HG03139 (cell line): ENCODE measurements at regions not wholly inside any gene's neighbourhood (a gene's known extent, or its start where the extent isn't known, plus 50 kb on each side); places are given as distances from the start of the nearest gene placed in this dataset.
"Not testable (repeated sequence)": the region's sequence is repeated elsewhere in the genome, so short reads cannot be mapped to it uniquely, and the experiment has no call there.

Source experiments
- ATAC-seq: cut with Tn5 transposase; IDR thresholded peaks from one replicate; pipeline ENCODE4 v1.9.1; 2021; ENCODE audit not compliant: unreplicated experiment

GRCh38 chr4:131531087-131531486 is 1618.0 kb upstream of the PCDH10 start:
- ATAC-seq, result no peak

GRCh38 chr4:131534944-131535645 is 1614.0 kb upstream of the PCDH10 start:
- ATAC-seq, result no peak

GRCh38 chr4:131540256-131540655 is 1608.8 kb upstream of the PCDH10 start:
- ATAC-seq, result no peak

GRCh38 chr4:131547506-131547981 is 1601.5 kb upstream of the PCDH10 start:
- ATAC-seq, result no peak

- ATAC-seq, result no peak
Measured at GRCh38 chr4:131551306-131551705, 1597.8 kb upstream of the PCDH10 start.

- no peak for ATAC-seq
Measured at GRCh38 chr4:131566026-131566425, 1583.1 kb upstream of the PCDH10 start.

- no peak for ATAC-seq
Measured at GRCh38 chr4:131584587-131584986, 1564.5 kb upstream of the PCDH10 start.

GRCh38 chr4:131595140-131595539 is 1554.0 kb upstream of the PCDH10 start:
- no peak for ATAC-seq

- no peak for ATAC-seq
Measured at GRCh38 chr4:131603705-131604104, 1545.4 kb upstream of the PCDH10 start.

- ATAC-seq, result no peak
Measured at GRCh38 chr4:131609039-131609438, 1540.1 kb upstream of the PCDH10 start.

GRCh38 chr4:131610517-131610916 is 1538.6 kb upstream of the PCDH10 start:
- not testable (repeated sequence) for ATAC-seq

GRCh38 chr4:131613086-131613823 is 1535.8 kb upstream of the PCDH10 start:
- peak; percentile 43 for ATAC-seq

GRCh38 chr4:131613824-131614216 is 1535.3 kb upstream of the PCDH10 start:
- peak; percentile 97 for ATAC-seq

GRCh38 chr4:131632877-131633276 is 1516.2 kb upstream of the PCDH10 start:
- ATAC-seq, result no peak

- ATAC-seq, result no peak
Measured at GRCh38 chr4:131635191-131635590, 1513.9 kb upstream of the PCDH10 start.

GRCh38 chr4:131638781-131639180 is 1510.3 kb upstream of the PCDH10 start:
- no peak for ATAC-seq

GRCh38 chr4:131644619-131645018 is 1504.5 kb upstream of the PCDH10 start:
- no peak for ATAC-seq

GRCh38 chr4:131649227-131649626 is 1499.9 kb upstream of the PCDH10 start:
- no peak for ATAC-seq

GRCh38 chr4:131650951-131651350 is 1498.1 kb upstream of the PCDH10 start:
- ATAC-seq, result no peak

- ATAC-seq, result not testable (repeated sequence)
Measured at GRCh38 chr4:131683314-131683713, 1465.8 kb upstream of the PCDH10 start.

- no peak for ATAC-seq
Measured at GRCh38 chr4:131721883-131722282, 1427.2 kb upstream of the PCDH10 start.

GRCh38 chr4:131723069-131723468 is 1426.0 kb upstream of the PCDH10 start:
- not testable (repeated sequence) for ATAC-seq
